HCT116 (cell line): ENCODE measurements at regions not wholly inside any gene's neighbourhood (a gene's known extent, or its start where the extent isn't known, plus 50 kb on each side); places are given as distances from the start of the nearest gene placed in this dataset.

ENCODE experiments used
- ATAC-seq: fragments of 200-7000 bp; cut with Tn5 transposase; 2 replicates; pipeline ENCODE4 v1.9.1; 2020; ENCODE audit warnings: mild to moderate bottlenecking, moderate library complexity
- BruUV-seq: library from RNA; stranded (reverse); fragments of 400-500 nt; replicated peaks from 2 replicates; lab custom pipeline; 2021; lab: Mats Ljungman, UMichigan
- CTCF ChIA-PET: fragments of 300-600 bp; sonication (Branson Sonifier 250); formaldehyde crosslinking; loops from one replicate; lab custom pipeline; 2021; ENCODE audit warnings: antibody characterized with exemption; lab: Charles Lee
- POLR2A ChIA-PET: fragments of 300-600, 350-600 bp; sonication (Branson Sonifier 250); formaldehyde crosslinking; loops from one replicate; lab custom pipeline; 2021; ENCODE audit warnings: antibody characterized with exemption; lab: Charles Lee
- RAD21 ChIA-PET, 2 experiments: fragments of 300-600 bp; sonication (Branson Sonifier 250); formaldehyde crosslinking; loops; one replicate each; lab custom pipeline; 2023; ENCODE audit warnings: low total read pairs in 2 of 2; ENCODE audit not compliant: uncharacterized antibody in 2 of 2, unreplicated experiment in 2 of 2, low non-redundant PET in 1 of 2; lab: Charles Lee
- DNase-seq: peaks from one replicate; pipeline ENCODE4 v3.0.0-alpha.2; 2010; ENCODE audit warnings: low read depth, low spot score
- H2AFZ ChIP-seq: fragments of 200-600 bp; shearing (Covaris generic), sonication (generic); 2 replicates; pipeline ENCODE4 v1.6.1; 2017; ENCODE audit warnings: low read depth, mixed run types, mixed read lengths, antibody characterized with exemption, low read length; ENCODE audit not compliant: poor library complexity, severe bottlenecking
- H3K27ac ChIP-seq: 2 replicates; pipeline ENCODE4 v1.5.1; 2012; ENCODE audit warnings: low read depth, low read length
- H3K27me3 ChIP-seq: fragments of 200-600 bp; sonication (generic); 2 replicates; pipeline ENCODE4 v1.6.1; 2016; ENCODE audit warnings: mixed run types, low read length, mixed read lengths; ENCODE audit not compliant: insufficient read depth
- H3K36me3 ChIP-seq, 2 experiments: fragments of 200-500 bp in 1 of 2; fragments of 200-600 bp in 1 of 2; sonication (Bioruptor generic) in 1 of 2; sonication (generic) in 1 of 2; 2 replicates each; pipeline versions ENCODE4 v1.5.1 to v1.6.1; 2014 to 2016; ENCODE audit warnings: low read length in 2 of 2, inconsistent platforms in 1 of 2, mixed read lengths in 1 of 2, mixed run types in 1 of 2; ENCODE audit not compliant: insufficient read depth in 2 of 2, control insufficient read depth in 1 of 2
- H3K4me1 ChIP-seq, 2 experiments: fragments of 200-600 bp in 1 of 2; sonication (generic) in 1 of 2; 2 replicates each; pipeline versions ENCODE4 v1.5.1 to v1.6.1; 2012 to 2017; ENCODE audit warnings: low read length in 2 of 2, inconsistent platforms in 1 of 2, mild to moderate bottlenecking in 1 of 2, mixed read lengths in 1 of 2, mixed run types in 1 of 2, moderate library complexity in 1 of 2; ENCODE audit not compliant: insufficient read depth in 2 of 2, control insufficient read depth in 1 of 2
- H3K4me2 ChIP-seq: fragments of 200-600 bp; sonication (generic); 2 replicates; pipeline ENCODE4 v1.6.1; 2017; ENCODE audit warnings: mixed run types, low read length, mixed read lengths
- H3K4me3 ChIP-seq, 2 experiments: fragments of 200-600 bp in 1 of 2; sonication (generic) in 1 of 2; replicated peaks in 1 of 2; 2 replicates each; pipeline ENCODE4 v1.5.1; 2011 to 2016; ENCODE audit warnings: low read length in 2 of 2, control low read depth in 1 of 2, low read depth in 1 of 2, mild to moderate bottlenecking in 1 of 2, mixed read lengths in 1 of 2, mixed run types in 1 of 2
- H3K79me2 ChIP-seq: fragments of 200-600 bp; sonication (generic); 2 replicates; pipeline ENCODE4 v1.6.1; 2017; ENCODE audit warnings: mild to moderate bottlenecking, mixed run types, low read length, moderate library complexity, mixed read lengths; ENCODE audit not compliant: insufficient read depth
- H3K9ac ChIP-seq: fragments of 200-600 bp; sonication (generic); 2 replicates; pipeline ENCODE4 v1.6.1; 2016; ENCODE audit warnings: low read length, mixed read lengths
- H3K9me2 ChIP-seq: fragments of 200-600 bp; sonication (generic), shearing (Covaris generic); 2 replicates; pipeline ENCODE4 v1.6.1; 2017; ENCODE audit warnings: mixed run types, mild to moderate bottlenecking, moderate library complexity; ENCODE audit not compliant: insufficient read depth
- H3K9me3 ChIP-seq, 2 experiments: fragments of 200-500 bp in 1 of 2; fragments of 200-600 bp in 1 of 2; sonication (Bioruptor generic) in 1 of 2; sonication (generic) in 1 of 2; 2 replicates each; pipeline ENCODE4 v1.6.1; 2014 to 2017; ENCODE audit warnings: low read length in 2 of 2, mixed read lengths in 2 of 2, inconsistent platforms in 1 of 2, low read depth in 1 of 2, mild to moderate bottlenecking in 1 of 2, mixed run types in 1 of 2, moderate library complexity in 1 of 2; ENCODE audit not compliant: control insufficient read depth in 1 of 2, insufficient read depth in 1 of 2
- H4K20me1 ChIP-seq: fragments of 200-600 bp; sonication (generic), shearing (Covaris generic); 2 replicates; pipeline ENCODE4 v1.6.1; 2017; ENCODE audit warnings: mixed run types, mild to moderate bottlenecking, moderate library complexity; ENCODE audit not compliant: insufficient read depth
- CEBPB ChIP-seq: IDR thresholded peaks from 2 replicates; pipeline ENCODE4 v1.6.1; 2012; ENCODE audit warnings: low read depth
- EZH2phosphoT487 ChIP-seq: fragments of 200-600 bp; IDR thresholded peaks from 2 replicates; pipeline ENCODE4 v1.6.1; 2018; ENCODE audit warnings: antibody characterized with exemption, borderline replicate concordance
- SIN3A ChIP-seq: IDR thresholded peaks from 2 replicates; pipeline ENCODE4 v1.6.1; 2012; ENCODE audit warnings: low read depth
- YY1 ChIP-seq: IDR thresholded peaks from 2 replicates; pipeline ENCODE4 v1.6.1; 2011; ENCODE audit warnings: low read length, low read depth, moderate library complexity, mild to moderate bottlenecking; ENCODE audit not compliant: insufficient replicate concordance; ENCODE audit errors: extremely low read depth
- ZFX ChIP-seq: fragments of 450-650 bp; IDR thresholded peaks from 2 replicates; pipeline ENCODE4 v1.6.1; 2017
- intact Hi-C: fragments of 100-400 bp; cut with micrococcal nuclease; formaldehyde crosslinking; loops from 2 replicates; pipeline ENCODE4 v1.10.0; 2022
- TF ChIP-seq, protein P1 (sequence below): IDR thresholded peaks from 2 replicates; pipeline ENCODE4 v1.6.1; 2012

DNA sequence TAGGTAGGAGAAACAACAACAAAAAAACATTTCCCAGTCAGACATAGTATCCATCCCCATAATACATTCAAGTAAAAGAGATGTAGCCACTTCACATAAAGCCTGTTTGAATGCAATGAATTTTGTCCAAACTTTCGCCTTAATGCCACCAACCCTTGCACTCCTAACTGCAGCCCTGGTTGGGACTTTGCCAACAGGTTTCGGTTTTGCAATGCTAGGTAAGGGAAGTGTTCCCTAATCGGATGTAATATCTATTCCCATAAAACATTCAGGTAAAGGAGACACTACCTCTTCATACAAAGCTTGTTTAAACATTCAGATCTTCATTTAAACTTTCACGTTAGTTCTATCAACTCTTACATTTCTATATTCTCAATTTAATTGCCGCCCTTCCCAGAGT is 336.1 kb downstream of the DRD1 start (continued):
- TF ChIP-seq, protein P1, sequence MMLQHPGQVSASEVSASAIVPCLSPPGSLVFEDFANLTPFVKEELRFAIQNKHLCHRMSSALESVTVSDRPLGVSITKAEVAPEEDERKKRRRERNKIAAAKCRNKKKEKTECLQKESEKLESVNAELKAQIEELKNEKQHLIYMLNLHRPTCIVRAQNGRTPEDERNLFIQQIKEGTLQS, result no peak
- TF ChIP-seq ZFX, result no peak
- no peak for TF ChIP-seq EZH2phosphoT487

DNA sequence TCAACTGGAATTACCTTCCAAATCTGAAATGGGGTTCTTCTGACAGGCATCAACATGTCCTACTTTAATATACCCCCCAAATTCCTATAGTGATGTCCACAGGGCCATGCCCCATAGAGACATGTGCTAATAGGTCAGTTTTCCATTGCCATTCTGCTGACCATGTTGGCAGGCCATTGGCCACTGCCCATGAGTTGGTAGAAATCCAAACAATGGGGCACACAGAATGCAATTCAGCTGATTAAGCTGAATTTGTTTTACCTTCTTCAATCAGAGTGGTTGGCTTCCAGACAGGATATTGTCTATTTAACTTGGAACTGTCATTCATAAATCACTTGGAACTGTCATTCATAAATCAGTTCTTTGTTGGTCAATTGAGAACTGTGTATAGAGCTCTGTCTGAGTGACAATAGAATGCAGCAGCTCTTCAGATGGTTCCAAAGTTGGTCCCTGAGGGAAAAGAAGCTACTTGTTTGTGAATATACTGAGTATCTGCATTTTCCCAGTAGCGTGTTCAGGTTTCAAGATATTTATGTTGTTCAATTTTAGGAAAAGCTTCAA is 336.9 kb downstream of the DRD1 start:
- no peak overlapping the region for H3K9ac ChIP-seq
- no peaks in the 10 kb centered on the region for H3K4me1 ChIP-seq
- no peak overlapping the region for H3K27ac ChIP-seq
- no peaks in the 10 kb centered on the region for H3K27me3 ChIP-seq
- CTCF ChIA-PET, result no interaction called here
- no peaks in the 10 kb centered on the region for H4K20me1 ChIP-seq
- intact Hi-C loops, result no loop called here
- no peak overlapping the region for H3K4me3 ChIP-seq
- H2AFZ ChIP-seq, result no peak overlapping the region
- RAD21 ChIA-PET, result no interaction called here
- ATAC-seq, result no peak
- no peaks in the 10 kb centered on the region for H3K36me3 ChIP-seq
- H3K9me2 ChIP-seq, result no peaks in the 10 kb centered on the region
- no TSS peak for BruUV-seq
- POLR2A ChIA-PET, result no interaction called here
- TF ChIP-seq CEBPB, result no peak
- TF ChIP-seq, all 23 proteins: peak for 0
- DNase-seq, result no peak
- peaks cover 5 to 10% of the 10 kb centered on the region in 2 experiments; a peak in 1 of 4 replicates for H3K9me3 ChIP-seq
- no peak overlapping the region for H3K4me2 ChIP-seq
- H3K79me2 ChIP-seq, result no peaks in the 10 kb centered on the region

DNA sequence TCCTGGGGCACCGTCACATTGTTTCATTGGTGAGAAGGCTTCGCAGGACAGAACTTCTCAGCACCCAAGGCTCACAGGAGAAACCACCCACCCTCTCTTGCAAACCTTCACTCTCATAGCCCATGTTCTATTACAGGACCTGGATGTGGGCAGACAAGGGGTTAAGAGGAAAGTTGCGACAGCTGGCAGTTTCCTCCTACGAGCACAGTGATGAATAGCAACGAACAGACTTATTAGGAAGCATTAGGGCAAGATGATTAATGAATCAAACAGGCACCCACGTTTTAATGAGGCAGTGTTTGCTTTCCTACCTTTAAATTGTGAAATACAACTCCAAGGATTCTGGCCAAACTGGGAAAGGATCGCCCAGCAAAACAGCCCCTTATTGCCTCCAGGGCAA is 339.3 kb downstream of the DRD1 start:
- no peak overlapping the region for H3K4me3 ChIP-seq
- no peaks in the 10 kb centered on the region for H3K36me3 ChIP-seq
- intact Hi-C loops, result no loop called here
- ChIA-PET RAD21 (no interaction called here), POLR2A (interaction anchor here (1.3 kb wide), 1 partner anchor 18 kb away, joined by 3 read pairs; no protein-coding TSS in a partner anchor), CTCF (no interaction called here)
- DNase-seq (no peak), ATAC-seq (no peak)
- H3K79me2 ChIP-seq, result no peaks in the 10 kb centered on the region
- H3K9me3 ChIP-seq, result peaks cover 4 to 10% of the 10 kb centered on the region in 2 experiments; a peak in 1 of 4 replicates
- H3K9me2 ChIP-seq, result 0 out of 2 replicates have a peak, but pooled peaks cover 3% of the 10 kb centered on the region
- no TSS peak for BruUV-seq
- H3K27me3 ChIP-seq, result no peaks in the 10 kb centered on the region
- no peak overlapping the region for H3K27ac ChIP-seq
- no peak overlapping the region for H2AFZ ChIP-seq
- H4K20me1 ChIP-seq, result no peaks in the 10 kb centered on the region
- H3K9ac ChIP-seq, result no peak overlapping the region
- TF ChIP-seq SIN3A (no peak), ZFX (no peak), YY1 (no peak)
- no peak overlapping the region for H3K4me2 ChIP-seq
- H3K4me1 ChIP-seq, result no peaks in the 10 kb centered on the region
